HG03565 (cell line): ENCODE measurements at regions not wholly inside any gene's neighbourhood (a gene's known extent, or its start where the extent isn't known, plus 50 kb on each side); places are given as distances from the start of the nearest gene placed in this dataset.
"Not testable (repeated sequence)": the region's sequence is repeated elsewhere in the genome, so short reads cannot be mapped to it uniquely, and the experiment has no call there.

Source experiments
- ATAC-seq: cut with Tn5 transposase; IDR thresholded peaks from one replicate; pipeline ENCODE4 v1.9.1; 2021; ENCODE audit warnings: mild to moderate bottlenecking, moderate library complexity; ENCODE audit not compliant: unreplicated experiment

DNA sequence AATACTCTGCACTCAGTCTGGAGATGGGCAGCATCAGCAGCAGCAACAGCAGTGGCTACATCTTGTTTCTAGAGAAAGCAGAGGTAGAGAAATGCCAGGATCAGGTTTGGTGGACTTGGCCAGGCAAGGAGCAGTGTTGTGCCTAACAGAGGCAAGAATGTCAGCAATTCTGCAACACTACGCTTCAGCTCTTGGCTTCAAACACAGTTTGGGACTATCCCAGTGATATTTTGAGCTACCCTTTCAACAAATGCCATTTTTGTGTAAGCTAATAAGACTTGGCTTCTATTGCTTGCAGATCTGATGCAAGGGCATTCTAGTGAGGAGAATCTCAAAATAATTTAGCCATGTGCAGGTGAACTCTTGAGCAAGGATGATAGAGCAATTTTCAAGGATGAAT, 271.3 kb downstream of the PCDH20 start:
- ATAC-seq = no peak

GRCh38 chr13:61142506-61142905, 273.1 kb downstream of the PCDH20 start:
- ATAC-seq = no peak

GRCh38 chr13:61138857-61139256, 276.8 kb downstream of the PCDH20 start:
- ATAC-seq = no peak

GRCh38 chr13:61136515-61136914, 279.1 kb downstream of the PCDH20 start:
- no peak for ATAC-seq

- ATAC-seq = no peak
Observed at GRCh38 chr13:61136093-61136492, 279.6 kb downstream of the PCDH20 start.

DNA sequence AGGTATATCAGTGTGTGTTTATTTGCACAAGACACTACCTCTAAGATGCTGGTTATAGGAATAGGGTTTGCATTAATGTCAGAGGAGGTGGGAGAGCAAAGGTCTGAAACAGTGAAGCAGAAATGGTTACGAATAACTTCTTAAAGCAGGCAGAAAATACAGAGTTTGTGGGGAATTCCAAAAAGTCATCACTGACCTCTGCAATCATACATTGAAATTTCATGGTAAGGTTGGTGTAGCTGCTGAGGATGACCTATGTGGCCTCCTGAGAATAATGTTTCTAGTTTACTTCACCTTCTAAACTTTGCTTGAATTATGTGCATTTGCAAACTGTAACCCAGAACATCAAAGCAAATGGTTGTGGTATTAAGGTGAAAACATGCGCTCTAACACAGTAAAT, 280.1 kb downstream of the PCDH20 start:
- no peak for ATAC-seq

DNA sequence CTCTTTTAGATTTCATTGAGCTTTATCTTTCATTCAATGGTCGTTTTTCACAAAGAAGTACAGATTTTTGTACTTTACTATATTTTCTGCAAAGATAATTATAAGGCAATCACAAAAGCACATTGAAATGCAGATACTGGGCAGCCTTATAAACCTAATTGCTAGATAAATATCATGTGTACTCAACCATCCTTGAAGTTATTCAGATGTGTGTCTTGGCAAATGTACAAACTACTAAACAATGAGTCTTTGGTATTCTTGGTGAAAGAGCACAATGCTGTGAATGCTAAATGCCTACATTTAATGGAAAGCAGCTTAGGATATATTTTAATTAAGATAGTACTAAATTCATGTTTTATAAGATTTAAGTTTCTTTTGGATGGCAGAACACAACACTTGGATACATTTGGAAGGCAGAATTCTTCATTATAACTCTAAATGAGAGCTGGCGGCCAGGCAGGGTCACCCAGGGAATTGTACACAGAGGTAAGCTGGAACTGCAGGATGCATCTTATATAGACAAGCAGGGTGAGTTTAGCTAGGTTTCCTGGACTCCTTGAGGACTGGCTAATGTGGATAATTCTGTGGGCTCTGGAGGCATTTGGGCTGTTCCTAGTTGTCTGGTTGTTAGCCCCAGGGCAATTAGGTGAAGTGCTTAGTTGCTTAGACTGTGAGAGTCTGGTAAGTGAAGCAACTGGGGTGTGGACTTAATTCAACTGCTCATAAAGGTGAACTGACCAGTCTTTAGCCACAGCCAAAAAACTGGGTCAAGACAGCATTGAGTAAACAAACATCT, 286.6 kb downstream of the PCDH20 start:
- ATAC-seq = no peak

GRCh38 chr13:61123538-61124289, 291.9 kb downstream of the PCDH20 start:
- peak; percentile 57 for ATAC-seq

GRCh38 chr13:61113140-61113658, 302.4 kb downstream of the PCDH20 start:
- ATAC-seq = no peak

GRCh38 chr13:61111529-61111928, 304.1 kb downstream of the PCDH20 start:
- no peak for ATAC-seq

- ATAC-seq = no peak
Observed at GRCh38 chr13:61110732-61111131, 304.9 kb downstream of the PCDH20 start.

DNA sequence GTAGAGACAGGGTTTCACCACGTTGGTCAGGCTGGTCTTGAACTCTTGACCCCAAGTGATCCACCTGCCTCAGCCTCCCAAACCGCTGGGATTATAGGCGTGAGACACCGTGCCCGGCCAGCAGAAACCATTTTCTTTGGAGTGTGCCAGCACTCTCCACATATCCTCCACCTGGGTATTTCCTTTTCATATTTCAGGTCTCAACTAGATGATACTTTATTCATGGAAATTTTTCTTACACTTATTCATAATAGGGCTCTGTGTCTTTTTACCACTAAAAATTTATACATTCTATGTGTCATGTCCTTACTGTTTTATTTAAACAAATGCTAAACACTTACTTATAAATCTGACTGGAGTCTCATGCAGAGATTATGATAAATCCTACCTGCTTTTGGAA, 305.9 kb downstream of the PCDH20 start:
- ATAC-seq = no peak

DNA sequence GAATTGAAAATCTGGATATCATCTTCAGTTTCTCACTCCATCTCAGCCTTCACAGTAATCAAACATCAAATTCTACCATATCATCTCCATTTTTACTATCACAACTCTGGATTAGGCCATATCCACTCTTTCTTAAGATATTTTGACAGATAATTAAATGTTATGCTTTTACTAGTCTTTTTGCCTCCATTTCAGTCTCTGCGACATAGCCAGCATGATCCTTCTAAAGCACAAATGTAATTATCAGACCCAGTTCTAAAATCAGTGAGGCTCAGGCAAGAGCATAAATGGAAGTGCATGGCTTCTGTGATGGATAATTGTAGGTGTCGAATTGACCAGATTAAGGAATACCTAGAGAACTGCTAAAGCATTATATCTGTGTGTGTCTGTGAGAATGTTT, 307.7 kb downstream of the PCDH20 start:
- no peak for ATAC-seq

GRCh38 chr13:61095885-61096284, 319.8 kb downstream of the PCDH20 start:
- no peak for ATAC-seq

GRCh38 chr13:61094865-61095264, 320.8 kb downstream of the PCDH20 start:
- no peak for ATAC-seq

DNA sequence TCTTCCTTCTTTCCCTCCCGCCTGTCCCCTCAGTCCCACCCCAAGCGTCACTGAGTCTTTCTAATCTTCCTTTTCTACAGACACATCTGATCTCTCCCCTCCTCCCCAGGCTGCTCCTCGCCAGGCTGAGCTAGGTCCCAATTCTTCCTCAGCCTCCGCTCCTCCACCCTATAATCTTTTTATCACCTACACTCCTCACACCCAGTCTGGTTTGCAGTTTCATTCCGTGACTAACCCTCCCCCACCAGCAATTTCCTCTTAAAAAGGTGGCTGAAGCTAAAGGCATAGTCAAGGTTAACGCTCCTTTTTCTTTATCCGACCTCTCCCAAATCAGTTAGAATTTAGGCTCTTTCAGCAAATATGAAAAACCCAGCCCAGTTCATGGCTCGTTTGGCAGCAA, 325.8 kb downstream of the PCDH20 start:
- not testable (repeated sequence) for ATAC-seq

GRCh38 chr13:61086087-61086486, 329.6 kb downstream of the PCDH20 start:
- no peak for ATAC-seq

GRCh38 chr13:61084988-61085387, 330.7 kb downstream of the PCDH20 start:
- ATAC-seq = no peak

DNA sequence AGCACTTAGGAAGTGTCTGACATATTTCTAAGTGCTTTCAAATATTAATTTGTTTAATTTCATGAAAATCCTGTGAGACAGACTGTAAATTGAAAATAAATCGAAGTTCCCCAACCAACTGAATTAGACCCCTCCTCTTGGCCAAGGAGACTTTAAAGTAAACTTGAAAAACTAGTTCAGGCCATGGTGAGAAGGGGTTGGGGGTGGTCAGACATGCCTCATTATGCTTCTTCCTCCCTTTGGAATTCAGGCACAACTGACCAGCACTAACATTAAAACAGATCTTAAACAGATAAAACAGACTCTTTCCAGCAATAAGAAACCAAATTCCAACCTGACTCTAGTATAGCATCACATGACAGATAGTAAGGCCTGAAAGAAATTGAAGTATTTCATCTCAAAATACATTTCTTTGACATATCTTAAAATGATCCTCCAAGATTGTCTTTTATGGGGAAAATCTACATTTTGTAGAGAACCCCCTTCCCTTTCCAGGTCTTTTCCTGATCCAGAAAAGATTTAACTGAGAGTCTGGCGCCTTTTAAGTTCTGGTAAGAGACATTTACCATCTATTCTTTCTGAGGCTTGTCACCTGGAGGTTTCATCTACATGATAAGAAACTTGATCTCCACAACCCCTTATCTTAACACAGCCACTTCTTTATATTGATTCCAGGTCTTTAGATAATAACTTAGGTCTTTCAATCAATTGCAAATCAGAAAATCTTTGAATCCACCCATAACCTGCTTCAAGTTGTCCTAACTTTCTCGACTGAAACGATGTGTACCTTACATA, 336.5 kb downstream of the PCDH20 start:
- no peak for ATAC-seq

DNA sequence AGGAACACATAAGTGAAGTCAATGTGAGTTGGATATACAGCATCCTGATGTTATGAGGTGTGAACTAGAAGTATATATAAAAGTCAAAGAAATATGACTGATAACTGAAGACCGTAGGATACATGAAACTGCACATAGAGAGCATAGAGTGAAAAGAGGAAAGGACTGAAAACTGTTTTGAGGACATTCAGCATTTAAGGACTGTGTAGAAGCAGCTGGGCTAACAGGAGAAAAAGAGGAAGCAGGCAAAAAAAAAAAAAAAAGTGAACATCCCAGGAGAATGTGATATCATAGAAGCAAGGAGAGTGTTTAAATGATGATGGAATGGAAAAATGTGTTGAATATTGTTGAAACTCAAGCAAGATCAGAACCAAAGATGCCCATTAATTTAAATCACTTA, 363.5 kb downstream of the PCDH20 start:
- ATAC-seq = no peak

GRCh38 chr13:61045251-61045650, 370.4 kb downstream of the PCDH20 start:
- ATAC-seq = no peak
